HL-60 (cell line): ENCODE measurements at regions not wholly inside any gene's neighbourhood (a gene's known extent, or its start where the extent isn't known, plus 50 kb on each side); places are given as distances from the start of the nearest gene placed in this dataset.
A peak's percentile ranks its signal among the peaks of the same experiment; 100 is the strongest.

Experiments
- DNase-seq, 2 experiments: peaks; one replicate each; pipeline ENCODE4 v3.0.0-alpha.2; 2010 to 2020; ENCODE audit warnings: low read depth in 1 of 2, low spot score in 1 of 2
- H3K27ac ChIP-seq: fragments of 250-450 bp; sonication (Bioruptor Pico); replicated peaks from 2 replicates; pipeline ENCODE4 v1.5.1; 2020; ENCODE audit warnings: mild to moderate bottlenecking, moderate library complexity
- H3K27me3 ChIP-seq: fragments of 250-450 bp; sonication (Bioruptor Pico); 2 replicates; pipeline ENCODE4 v1.5.1; 2021; ENCODE audit warnings: mild to moderate bottlenecking, moderate library complexity; ENCODE audit not compliant: insufficient read depth, poor library complexity, severe bottlenecking
- H3K4me3 ChIP-seq: replicated peaks from 2 replicates; pipeline ENCODE4 v1.5.1; 2011; ENCODE audit warnings: mild to moderate bottlenecking, control low read depth, low read length; ENCODE audit not compliant: insufficient read depth
- CTCF ChIP-seq: IDR thresholded peaks from one replicate; pipeline ENCODE4 v1.5.1; 2011; ENCODE audit warnings: low read length, control low read depth, inconsistent platforms; ENCODE audit not compliant: insufficient read depth
- GABPA ChIP-seq: IDR thresholded peaks from 2 replicates; pipeline ENCODE4 v1.6.1; 2012; ENCODE audit warnings: low read depth
- POLR2AphosphoS5 ChIP-seq: IDR thresholded peaks from 2 replicates; pipeline ENCODE4 v1.6.1; 2012; ENCODE audit warnings: low read depth
- REST ChIP-seq: IDR thresholded peaks from 2 replicates; pipeline ENCODE4 v1.6.1; 2012; ENCODE audit warnings: low read depth; ENCODE audit not compliant: insufficient replicate concordance
- SPI1 ChIP-seq: IDR thresholded peaks from 2 replicates; pipeline ENCODE4 v1.6.1; 2012; ENCODE audit warnings: low read depth, mild to moderate bottlenecking, borderline replicate concordance

- H3K27me3 ChIP-seq = no peaks in the 10 kb centered on the region
- no peak overlapping the region for H3K27ac ChIP-seq
- TF ChIP-seq REST = no peak
- peak; percentile 66; the same call in 1 of the 2 replicates for TF ChIP-seq SPI1
- H3K4me3 ChIP-seq = no peak overlapping the region
- DNase-seq = no peak
Observed at GRCh38 chr3:193762657-193763056, 169.6 kb downstream of the OPA1 start.

GRCh38 chr3:193764959-193765358 is 172.0 kb downstream of the OPA1 start:
- no peak for DNase-seq

GRCh38 chr3:193767353-193768069 is 174.5 kb downstream of the OPA1 start:
- Histone ChIP-seq H3K27me3 (no peaks in the 10 kb centered on the region), H3K4me3 (no peak overlapping the region), H3K27ac (no peak overlapping the region)
- TF ChIP-seq CTCF (no peak), REST (no peak), SPI1 (no peak), GABPA (no peak)
- no peak for DNase-seq

More at GRCh38 chr3:193764959-193765358, 172.0 kb downstream of the OPA1 start:
- Histone ChIP-seq H3K4me3 (no peak overlapping the region), H3K27me3 (no peaks in the 10 kb centered on the region), H3K27ac (no peak overlapping the region)
- TF ChIP-seq CTCF (no peak), SPI1 (no peak), REST (no peak), GABPA (no peak), POLR2AphosphoS5 (no peak)
